K562 (cell line): ENCODE measurements at regions not wholly inside any gene's neighbourhood (a gene's known extent, or its start where the extent isn't known, plus 50 kb on each side); places are given as distances from the start of the nearest gene placed in this dataset.

Experiments
- POLR2A ChIP-seq: fragments of 450-650 bp; conservative IDR thresholded peaks from 2 replicates; pipeline ENCODE4 v1.6.1; 2016
- ZNF274 ChIP-seq: IDR thresholded peaks from 2 replicates; pipeline ENCODE4 v1.6.1; 2011; ENCODE audit warnings: low read depth, mild to moderate bottlenecking, low read length, moderate library complexity, borderline replicate concordance
- TF ChIP-seq, protein P1 (sequence below): sonication (generic); formaldehyde crosslinking; IDR thresholded peaks from 2 replicates; pipeline ENCODE4 v1.5.0; 2020; ENCODE audit warnings: missing genetic modification reagents

DNA sequence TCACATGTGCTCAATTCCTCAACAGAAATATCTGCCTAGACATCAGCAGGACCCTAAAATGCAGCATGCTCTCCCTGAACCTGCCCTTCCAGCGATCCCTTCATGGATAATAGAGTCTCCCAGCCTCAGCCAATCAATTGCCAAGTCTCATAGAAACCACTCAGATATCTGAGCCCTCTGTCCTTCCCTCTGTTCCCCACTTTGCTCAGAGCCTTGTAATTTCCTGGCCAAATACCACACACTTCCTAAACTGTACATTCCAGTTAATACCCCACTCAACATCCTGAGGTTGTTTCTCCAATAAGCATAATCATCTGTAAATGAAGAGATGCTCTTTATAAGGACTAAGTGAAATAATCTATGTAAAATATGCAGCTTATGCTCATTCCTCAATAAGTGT, 59.3 kb upstream of the PTGFRN start:
- TF ChIP-seq ZNF274: no peak
- no peak for TF ChIP-seq POLR2A
- TF ChIP-seq, protein P1, sequence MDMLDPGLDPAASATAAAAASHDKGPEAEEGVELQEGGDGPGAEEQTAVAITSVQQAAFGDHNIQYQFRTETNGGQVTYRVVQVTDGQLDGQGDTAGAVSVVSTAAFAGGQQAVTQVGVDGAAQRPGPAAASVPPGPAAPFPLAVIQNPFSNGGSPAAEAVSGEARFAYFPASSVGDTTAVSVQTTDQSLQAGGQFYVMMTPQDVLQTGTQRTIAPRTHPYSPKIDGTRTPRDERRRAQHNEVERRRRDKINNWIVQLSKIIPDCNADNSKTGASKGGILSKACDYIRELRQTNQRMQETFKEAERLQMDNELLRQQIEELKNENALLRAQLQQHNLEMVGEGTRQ: no peak
